ENCODE measurements at regions not wholly inside any gene's neighbourhood (a gene's known extent, or its start where the extent isn't known, plus 50 kb on each side); places are given as distances from the start of the nearest gene placed in this dataset.

- H3K23ac ChIP-seq (ENCODE audit: low read depth, low read length), result no peak overlapping the region
- DNase-seq (no peak), ATAC-seq (ENCODE audit: low read depth) (no peak)
- H3K9me1 ChIP-seq (ENCODE audit: insufficient read depth, low read length), result no peaks in the 10 kb centered on the region
- H3K27me3 ChIP-seq (ENCODE audit: control insufficient read depth, insufficient read depth, low read length), result no peaks in the 10 kb centered on the region
- no peak overlapping the region for H3K4me3 ChIP-seq (ENCODE audit: insufficient read depth, low read depth, low read length)
- no peak overlapping the region for H2AFZ ChIP-seq (replicated peaks; ENCODE audit: low read length, poor library complexity)
- no peaks in the 10 kb centered on the region for H3K4me1 ChIP-seq (ENCODE audit: control insufficient read depth, insufficient read depth, low read length)
- H2BK5ac ChIP-seq (ENCODE audit: low read depth, low read length, poor library complexity, severe bottlenecking), result no peak overlapping the region
- no peak overlapping the region for H2AK9ac ChIP-seq (replicated peaks; ENCODE audit: low read depth, low read length, poor library complexity)
- no peak overlapping the region for H3K56ac ChIP-seq (ENCODE audit: extremely low read depth, insufficient read depth, low read length)
- CTCF ChIA-PET, result no interaction called here
- H4K5ac ChIP-seq (ENCODE audit: low read depth, low read length), result no peak overlapping the region
- H4K20me1 ChIP-seq (ENCODE audit: insufficient read depth, low read length), result no peaks in the 10 kb centered on the region
- H3K4me2 ChIP-seq (ENCODE audit: low read depth, low read length), result no peak overlapping the region
- BruUV-seq (replicated peaks), result no TSS peak
- TF ChIP-seq RAD21 (IDR thresholded peaks at IDR 0.05; ENCODE audit: low read length) (no peak), BHLHE40 (IDR thresholded peaks at IDR 0.05; ENCODE audit: low read depth, low read length) (no peak), FOS (IDR thresholded peaks at IDR 0.05; ENCODE audit: low read depth, low read length) (no peak), MAFK (IDR thresholded peaks at IDR 0.05; ENCODE audit: low read depth, low read length) (no peak), RFX5 (IDR thresholded peaks at IDR 0.05; ENCODE audit: low read depth, low read length) (no peak), USF2 (IDR thresholded peaks at IDR 0.05; ENCODE audit: low read depth, low read length) (no peak), RCOR1 (IDR thresholded peaks at IDR 0.05; ENCODE audit: insufficient replicate concordance, low read length) (no peak), MXI1 (IDR thresholded peaks at IDR 0.05; ENCODE audit: borderline replicate concordance, low read depth, low read length) (no peak), POLR2A (IDR thresholded peaks at IDR 0.05; ENCODE audit: low read depth, low read length) (no peak)
- H2BK120ac ChIP-seq (ENCODE audit: low read depth, low read length), result no peak overlapping the region
- H4K91ac ChIP-seq (ENCODE audit: insufficient read depth, low read depth, low read length), result no peak overlapping the region
- H2BK15ac ChIP-seq (ENCODE audit: low read depth, low read length), result no peak overlapping the region
- POLR2A ChIA-PET (ENCODE audit: unreplicated experiment), result no interaction called here
- H2AK5ac ChIP-seq (ENCODE audit: low read depth, low read length), result no peak overlapping the region
- no peak overlapping the region for H3K18ac ChIP-seq (ENCODE audit: low read depth, low read length)
- no peaks in the 10 kb centered on the region for H3K79me1 ChIP-seq (ENCODE audit: low read depth in 1 of 2, low read length in 2 of 2)
- dilution Hi-C loops (cut with HindIII; ENCODE audit: low sequenced_read_pairs, unreplicated experiment), result no loop called here
- no peak overlapping the region for H3K27ac ChIP-seq (ENCODE audit: insufficient read depth, low read length)
- no peak overlapping the region for H3K9ac ChIP-seq (ENCODE audit: low read depth, low read length)
- no peak overlapping the region for H2BK20ac ChIP-seq (ENCODE audit: low read depth, low read length)
- H3K14ac ChIP-seq (replicated peaks; ENCODE audit: low read depth, low read length), result no peak overlapping the region
- intact Hi-C loops (cut with micrococcal nuclease), result no loop called here
- no peak overlapping the region for H4K8ac ChIP-seq (ENCODE audit: low read depth in 2 of 2, low read length in 2 of 2)
- no peaks in the 10 kb centered on the region for H3K36me3 ChIP-seq (ENCODE audit: control insufficient read depth, insufficient read depth, low read length)
- no peak overlapping the region for H3K4ac ChIP-seq (ENCODE audit: low read depth, low read length)
- no peaks in the 10 kb centered on the region for H3K9me3 ChIP-seq (ENCODE audit: control insufficient read depth, insufficient read depth, low read length)
- in situ Hi-C loops (cut with MboI; ENCODE audit: low sequenced_read_pairs), result no loop called here
Observed at GRCh38 chr7:119919986-119920385, 353.0 kb upstream of the KCND2 start.

Data from IMR-90 (cell line).